Keratinocyte (primary cell): ENCODE measurements at regions not wholly inside any gene's neighbourhood (a gene's known extent, or its start where the extent isn't known, plus 50 kb on each side); places are given as distances from the start of the nearest gene placed in this dataset.

ENCODE experiments used
- DNase-seq: peaks from one replicate; pipeline ENCODE4 v3.0.0-alpha.2; 2011; ENCODE audit warnings: low read depth, missing footprints, low spot score
- FAIRE-seq: peaks from 2 replicates; lab custom pipeline; 2011; peaks lifted over from hg19 to GRCh38; lab: Jason Lieb, UNC
- H2AFZ ChIP-seq: 2 replicates; pipeline ENCODE4 v1.6.0; 2012; ENCODE audit warnings: low read length, control low read depth, inconsistent platforms; ENCODE audit not compliant: control insufficient read depth
- H3K27ac ChIP-seq: 2 replicates; pipeline ENCODE4 v1.5.1; 2011; ENCODE audit warnings: low read length; ENCODE audit not compliant: control insufficient read depth, insufficient read depth
- H3K27me3 ChIP-seq: 3 replicates; pipeline ENCODE4 v1.6.0; 2011; ENCODE audit warnings: low read length; ENCODE audit not compliant: control insufficient read depth, insufficient read depth; ENCODE audit errors: extremely low read depth
- H3K36me3 ChIP-seq, 2 experiments: 2 replicates in 1 of 2; 3 replicates in 1 of 2; pipeline ENCODE4 v1.5.1; 2011; ENCODE audit warnings: low read length in 2 of 2, mild to moderate bottlenecking in 1 of 2; ENCODE audit not compliant: control insufficient read depth in 2 of 2, insufficient read depth in 2 of 2; ENCODE audit errors: extremely low read depth in 1 of 2
- H3K4me1 ChIP-seq: 3 replicates; pipeline ENCODE4 v1.5.1; 2011; ENCODE audit warnings: low read length; ENCODE audit not compliant: control insufficient read depth, insufficient read depth; ENCODE audit errors: extremely low read depth
- H3K4me2 ChIP-seq: 3 replicates; pipeline ENCODE4 v1.6.0; 2011; ENCODE audit warnings: low read depth, low read length; ENCODE audit not compliant: control insufficient read depth, insufficient read depth; ENCODE audit errors: extremely low read depth
- H3K4me3 ChIP-seq, 3 experiments: fragments of 200-600 bp in 1 of 3; sonication (generic) in 1 of 3; 2 replicates in 2 of 3; 3 replicates in 1 of 3; pipeline ENCODE4 v1.5.1; 2011 to 2016; ENCODE audit warnings: low read length in 3 of 3, mild to moderate bottlenecking in 3 of 3, control low read depth in 2 of 3, inconsistent platforms in 1 of 3, low read depth in 1 of 3, mixed read lengths in 1 of 3, mixed run types in 1 of 3, moderate library complexity in 1 of 3; ENCODE audit not compliant: control insufficient read depth in 2 of 3, insufficient read depth in 2 of 3; ENCODE audit errors: extremely low read depth in 1 of 3
- H3K79me2 ChIP-seq: 2 replicates; pipeline ENCODE4 v1.6.0; 2012; ENCODE audit warnings: low read length; ENCODE audit not compliant: control insufficient read depth, insufficient read depth
- H3K9ac ChIP-seq: 3 replicates; pipeline ENCODE4 v1.6.0; 2011; ENCODE audit warnings: low read length; ENCODE audit not compliant: control insufficient read depth, insufficient read depth; ENCODE audit errors: extremely low read depth
- H3K9me1 ChIP-seq: 3 replicates; pipeline ENCODE4 v1.6.0; 2011; ENCODE audit warnings: low read length; ENCODE audit not compliant: control insufficient read depth, insufficient read depth; ENCODE audit errors: extremely low read depth
- H3K9me3 ChIP-seq: 2 replicates; pipeline ENCODE4 v1.5.1; 2012; ENCODE audit warnings: low read depth, low read length; ENCODE audit not compliant: control insufficient read depth
- H4K20me1 ChIP-seq: 3 replicates; pipeline ENCODE4 v1.6.0; 2011; ENCODE audit warnings: low read length; ENCODE audit not compliant: control insufficient read depth, insufficient read depth; ENCODE audit errors: extremely low read depth
- CTCF ChIP-seq, 3 experiments: IDR thresholded peaks in 1 of 3; conservative IDR thresholded peaks in 1 of 3; optimal IDR thresholded peaks in 1 of 3; 2 replicates in 2 of 3; 3 replicates in 1 of 3; pipeline versions ENCODE3 to v1.5.1; 2011; ENCODE audit warnings: low read length in 3 of 3, mild to moderate bottlenecking in 3 of 3, moderate library complexity in 2 of 3, control low read depth in 1 of 3, inconsistent platforms in 1 of 3; ENCODE audit not compliant: insufficient read depth in 2 of 3; ENCODE audit errors: extremely low read depth in 1 of 3
- EZH2 ChIP-seq: IDR thresholded peaks from one replicate; pipeline ENCODE4 v1.6.1; 2012; ENCODE audit warnings: inconsistent platforms, mild to moderate bottlenecking, low read length, moderate library complexity
- dilution Hi-C: fragments of 300-500 bp; cut with MboI; formaldehyde crosslinking; loops from one replicate; pipeline ENCODE4 v1.7.0; 2020; ENCODE audit warnings: low sequenced_read_pairs; ENCODE audit not compliant: extremely low pct_ligation_motif_present

- H3K79me2 ChIP-seq, result no peaks in the 10 kb centered on the region
- no peak overlapping the region for H3K9ac ChIP-seq
- peaks cover 14% of the 10 kb centered on the region for H3K4me1 ChIP-seq
- dilution Hi-C loops, result no loop called here
- no peaks in the 10 kb centered on the region for H3K36me3 ChIP-seq
- peak; percentile 9 for FAIRE-seq
- DNase-seq, result no peak
- H3K27ac ChIP-seq, result no peak overlapping the region
- no peaks in the 10 kb centered on the region for H3K9me3 ChIP-seq
- H4K20me1 ChIP-seq, result no peaks in the 10 kb centered on the region
- no peak overlapping the region for H2AFZ ChIP-seq
- H3K27me3 ChIP-seq, result no peaks in the 10 kb centered on the region
- H3K9me1 ChIP-seq, result no peaks in the 10 kb centered on the region
- H3K4me2 ChIP-seq, result no peak overlapping the region
- no peak for TF ChIP-seq EZH2
- TF ChIP-seq CTCF (optimal IDR thresholded peaks at IDR 0.05 in 1 of 3, IDR thresholded peaks at IDR 0.05 in 1 of 3, conservative IDR thresholded peaks at IDR 0.05 in 1 of 3; ENCODE audit: extremely low read depth in 1 of 3, insufficient read depth in 2 of 3, low read length in 3 of 3), result no peak
- no peak overlapping the region for H3K4me3 ChIP-seq
Observed at GRCh38 chr12:107512391-107512790, 173.2 kb upstream of the PWP1 start.

GRCh38 chr12:107513184-107513583, 172.4 kb upstream of the PWP1 start:
- Histone ChIP-seq H3K4me2 (no peak overlapping the region), H3K36me3 (no peaks in the 10 kb centered on the region), H3K4me1 (peaks cover 14% of the 10 kb centered on the region), H3K27me3 (no peaks in the 10 kb centered on the region), H3K9me3 (no peaks in the 10 kb centered on the region), H3K4me3 (no peak overlapping the region), H3K27ac (no peak overlapping the region), H2AFZ (no peak overlapping the region), H4K20me1 (no peaks in the 10 kb centered on the region), H3K9ac (no peak overlapping the region), H3K9me1 (no peaks in the 10 kb centered on the region), H3K79me2 (no peaks in the 10 kb centered on the region)
- dilution Hi-C loops, result no loop called here
- TF ChIP-seq EZH2 (no peak), CTCF (optimal IDR thresholded peaks at IDR 0.05 in 1 of 3, IDR thresholded peaks at IDR 0.05 in 1 of 3, conservative IDR thresholded peaks at IDR 0.05 in 1 of 3; ENCODE audit: extremely low read depth in 1 of 3, insufficient read depth in 2 of 3, low read length in 3 of 3) (no peak)
- FAIRE-seq, result no peak
- DNase-seq, result no peak
